ENCODE measurements at regions not wholly inside any gene's neighbourhood (a gene's known extent, or its start where the extent isn't known, plus 50 kb on each side); places are given as distances from the start of the nearest gene placed in this dataset.

GRCh38 chr13:53460796-53461195 lies 432.2 kb downstream of the OLFM4 start:
- Histone ChIP-seq H3K4me1 (no peaks in the 10 kb centered on the region), H3K27me3 (no peaks in the 10 kb centered on the region), H3K27ac (no peak overlapping the region), H3K36me3 (no peaks in the 10 kb centered on the region), H4K20me1 (no peaks in the 10 kb centered on the region), H3K9ac (no peak overlapping the region), H3K4me3 (no peak overlapping the region), H3K9me3 (replicated peaks in 1 of 11) (peaks cover 20 to 32% (median 26%) of the 10 kb centered on the region in 11 experiments; a peak in 20 of 22 replicates), H3K4me2 (no peak overlapping the region)
- no peak for TF ChIP-seq Cebpa-rat (IDR thresholded peaks at IDR 0.05)

- TF ChIP-seq Cebpa-rat (IDR thresholded peaks at IDR 0.05) = no peak
- no peaks in the 10 kb centered on the region for H3K27me3 ChIP-seq
- no peak overlapping the region for H3K4me2 ChIP-seq
- no peak overlapping the region for H3K4me3 ChIP-seq
- H3K9me3 ChIP-seq (replicated peaks in 1 of 11) = peaks cover 1 to 12% (median 5%) of the 10 kb centered on the region in 11 experiments; a peak in 15 of 22 replicates
- no peaks in the 10 kb centered on the region for H4K20me1 ChIP-seq
- no peak overlapping the region for H3K9ac ChIP-seq
- H3K4me1 ChIP-seq = no peaks in the 10 kb centered on the region
- no peaks in the 10 kb centered on the region for H3K36me3 ChIP-seq
- H3K27ac ChIP-seq = no peak overlapping the region
These were observed 434.5 kb downstream of the OLFM4 start for GRCh38 chr13:53463106-53463505.

GRCh38 chr13:53466576-53466975 lies 438.0 kb downstream of the OLFM4 start:
- H3K9ac ChIP-seq = no peak overlapping the region
- no peak overlapping the region for H3K4me2 ChIP-seq
- H3K36me3 ChIP-seq = no peaks in the 10 kb centered on the region
- no peaks in the 10 kb centered on the region for H4K20me1 ChIP-seq
- H3K9me3 ChIP-seq (replicated peaks in 1 of 11) = peaks cover 0 to 4% (median 0%) of the 10 kb centered on the region in 11 experiments; a peak in 1 of 22 replicates
- no peak overlapping the region for H3K4me3 ChIP-seq
- TF ChIP-seq Cebpa-rat (IDR thresholded peaks at IDR 0.05) = no peak
- 0 out of 20 replicates have a peak, but pooled peaks cover 0 to 5% (median 0%) of the 10 kb centered on the region in 10 experiments for H3K4me1 ChIP-seq
- H3K27me3 ChIP-seq = no peaks in the 10 kb centered on the region
- H3K27ac ChIP-seq = no peak overlapping the region

DNA sequence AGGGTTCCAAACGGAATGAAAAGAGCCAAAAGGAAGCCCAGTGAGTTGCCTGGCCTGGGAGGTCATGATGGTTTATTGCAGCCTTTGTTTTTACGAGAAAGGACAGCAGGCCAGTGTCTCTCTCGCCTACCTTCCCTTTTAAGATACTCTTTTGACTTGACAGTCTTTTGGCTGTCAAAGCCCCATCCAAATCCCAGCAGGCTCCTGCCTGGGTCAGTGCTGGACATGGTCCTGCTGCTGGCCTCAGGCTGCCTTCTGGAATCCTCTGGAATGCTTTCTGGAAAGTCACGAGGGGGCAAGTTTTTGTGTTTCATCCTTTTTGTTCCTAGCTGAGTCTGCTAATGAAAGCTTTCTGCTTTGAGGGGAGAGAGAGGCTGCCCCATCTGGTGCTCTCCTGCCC lies 444.8 kb downstream of the OLFM4 start:
- Histone ChIP-seq H4K20me1 (no peaks in the 10 kb centered on the region), H3K9ac (no peak overlapping the region), H3K4me1 (peaks cover 25 to 53% (median 45%) of the 10 kb centered on the region in 10 experiments), H3K9me3 (replicated peaks in 1 of 11) (peaks cover 0 to 19% (median 6%) of the 10 kb centered on the region in 11 experiments; a peak in 12 of 22 replicates), H3K4me2 (peak overlapping the region in 9 of 11 experiments; percentile 48 to 84 (median 77); a peak in 16 of 22 replicates), H3K27me3 (no peaks in the 10 kb centered on the region), H3K4me3 (no peak overlapping the region), H3K36me3 (no peaks in the 10 kb centered on the region), H3K27ac (peak overlapping the region in 6 of 11 experiments; percentile 69 to 92 (median 84); a peak in 11 of 22 replicates)
- no peak for TF ChIP-seq Cebpa-rat (IDR thresholded peaks at IDR 0.05)

DNA sequence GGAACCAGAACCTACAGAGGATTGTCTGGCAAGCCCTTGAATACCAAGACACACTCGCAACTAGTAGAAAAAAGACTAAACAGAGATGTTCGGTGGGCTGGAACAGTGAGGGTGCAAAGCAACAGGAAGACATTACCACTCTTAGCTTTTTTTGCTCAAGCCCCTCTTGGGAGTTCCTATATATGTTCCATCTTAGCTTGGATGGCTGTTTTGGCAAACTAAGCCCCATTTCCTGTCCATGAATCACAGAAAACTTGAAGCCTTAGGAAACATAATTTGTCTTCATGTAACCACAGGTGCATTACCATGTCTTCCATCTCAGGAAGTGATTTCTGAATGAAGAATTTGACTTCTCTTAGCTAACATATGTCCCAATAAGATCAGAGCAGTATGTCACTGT lies 446.3 kb downstream of the OLFM4 start:
- H3K27ac ChIP-seq = peak overlapping the region in 8 of 11 experiments; percentile 64 to 92 (median 77); a peak in 15 of 22 replicates
- peak overlapping the region in 4 of 11 experiments; percentile 49 to 75 (median 66); a peak in 7 of 22 replicates for H3K9ac ChIP-seq
- peak overlapping the region; percentile 3 to 84 (median 71) for H3K4me2 ChIP-seq
- peaks cover 0 to 27% (median 9%) of the 10 kb centered on the region in 11 experiments; a peak in 12 of 22 replicates for H3K9me3 ChIP-seq (replicated peaks in 1 of 11)
- H3K36me3 ChIP-seq = no peaks in the 10 kb centered on the region
- TF ChIP-seq Cebpa-rat (IDR thresholded peaks at IDR 0.05) = peak in 6 of 11 experiments; percentile 13 to 90 (median 44); a peak in 10 of 22 replicates
- no peaks in the 10 kb centered on the region for H4K20me1 ChIP-seq
- H3K4me1 ChIP-seq = peaks cover 25 to 53% (median 45%) of the 10 kb centered on the region in 10 experiments
- H3K4me3 ChIP-seq = no peak overlapping the region
- no peaks in the 10 kb centered on the region for H3K27me3 ChIP-seq

DNA sequence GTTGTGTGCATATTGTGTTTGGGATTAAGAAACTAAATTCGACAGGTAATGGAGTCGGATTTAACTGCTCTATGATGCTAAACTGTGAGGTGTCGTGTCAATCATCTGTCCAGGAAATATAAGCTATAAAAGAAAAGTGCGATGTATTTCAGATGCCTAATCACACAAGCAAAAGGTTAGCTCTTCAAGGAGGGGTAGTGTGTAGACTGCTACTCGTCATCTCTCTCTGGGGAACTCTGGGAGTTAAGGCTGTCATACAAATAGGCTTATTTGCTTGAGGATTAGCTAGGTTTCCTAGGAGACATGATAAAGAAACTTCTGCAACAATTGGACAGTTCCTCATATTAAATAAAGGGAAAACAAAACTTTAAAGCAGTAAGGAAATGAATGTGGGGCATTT lies 462.1 kb downstream of the OLFM4 start:
- TF ChIP-seq Cebpa-rat (IDR thresholded peaks at IDR 0.05) = no peak
- Histone ChIP-seq H3K36me3 (no peaks in the 10 kb centered on the region), H3K4me1 (no peaks in the 10 kb centered on the region), H3K4me3 (no peak overlapping the region), H3K9ac (no peak overlapping the region), H4K20me1 (no peaks in the 10 kb centered on the region), H3K4me2 (no peak overlapping the region), H3K27ac (no peak overlapping the region), H3K27me3 (no peaks in the 10 kb centered on the region), H3K9me3 (replicated peaks in 1 of 11) (no peaks in the 10 kb centered on the region)

DNA sequence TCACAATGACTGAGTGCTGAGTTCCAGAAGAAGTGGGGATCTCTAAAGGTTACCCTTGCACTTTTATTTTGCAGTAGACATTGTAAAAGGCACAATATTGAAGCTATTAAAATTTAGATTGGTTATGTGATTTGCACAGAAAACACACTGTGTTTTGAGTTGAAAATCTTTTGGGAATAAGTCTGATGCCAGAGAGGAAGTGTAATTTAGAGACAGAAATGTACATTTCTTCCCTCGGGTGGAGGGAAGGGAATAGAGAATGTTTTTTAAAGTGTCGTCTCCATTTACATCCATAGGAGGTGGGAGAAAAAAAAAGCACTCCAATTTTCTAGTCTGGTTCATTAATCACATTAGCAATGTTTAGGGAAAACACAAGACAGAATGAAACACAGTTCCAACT lies 465.8 kb downstream of the OLFM4 start:
- TF ChIP-seq Cebpa-rat (IDR thresholded peaks at IDR 0.05) = no peak
- Histone ChIP-seq H3K9me3 (replicated peaks in 1 of 11) (no peaks in the 10 kb centered on the region), H3K27ac (no peak overlapping the region), H3K9ac (no peak overlapping the region), H3K4me3 (no peak overlapping the region), H4K20me1 (no peaks in the 10 kb centered on the region), H3K27me3 (no peaks in the 10 kb centered on the region), H3K36me3 (no peaks in the 10 kb centered on the region), H3K4me2 (no peak overlapping the region), H3K4me1 (no peaks in the 10 kb centered on the region)

DNA sequence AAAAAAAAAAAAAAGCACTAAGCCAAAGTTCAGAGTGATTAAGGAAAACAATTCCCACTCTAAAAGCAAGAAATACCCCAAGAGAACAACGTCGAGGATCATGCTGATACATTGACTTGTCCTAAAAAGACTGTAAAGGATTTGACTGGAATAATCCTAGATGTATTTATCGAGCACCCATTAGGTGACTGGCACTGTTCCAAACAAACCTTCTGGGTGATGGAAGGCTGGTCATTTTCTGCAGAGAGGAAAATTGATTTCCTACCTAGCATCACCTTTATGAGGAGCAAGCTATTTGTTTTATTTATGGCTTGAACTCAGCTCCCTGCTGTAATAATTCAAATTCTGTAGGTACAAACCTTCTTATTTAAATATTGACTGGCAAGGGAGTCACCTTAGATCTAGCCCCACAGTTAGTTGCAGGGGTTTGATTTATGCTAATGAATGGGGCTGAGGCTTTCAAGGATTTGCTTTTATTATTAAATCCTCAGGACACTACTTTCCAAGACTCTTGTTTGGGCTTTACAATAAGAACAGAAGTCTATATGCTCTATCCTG lies 471.0 kb downstream of the OLFM4 start:
- H4K20me1 ChIP-seq = no peaks in the 10 kb centered on the region
- H3K4me3 ChIP-seq = no peak overlapping the region
- no peak overlapping the region for H3K9ac ChIP-seq
- no peak overlapping the region for H3K27ac ChIP-seq
- H3K9me3 ChIP-seq (replicated peaks in 1 of 11) = 0 out of 22 replicates have a peak, but pooled peaks cover 0 to 8% (median 0%) of the 10 kb centered on the region in 11 experiments
- H3K36me3 ChIP-seq = no peaks in the 10 kb centered on the region
- no peak overlapping the region for H3K4me2 ChIP-seq
- peaks cover 0 to 10% (median 0%) of the 10 kb centered on the region in 10 experiments; a peak in 4 of 20 replicates for H3K4me1 ChIP-seq
- TF ChIP-seq Cebpa-rat (IDR thresholded peaks at IDR 0.05) = no peak
- no peaks in the 10 kb centered on the region for H3K27me3 ChIP-seq

DNA sequence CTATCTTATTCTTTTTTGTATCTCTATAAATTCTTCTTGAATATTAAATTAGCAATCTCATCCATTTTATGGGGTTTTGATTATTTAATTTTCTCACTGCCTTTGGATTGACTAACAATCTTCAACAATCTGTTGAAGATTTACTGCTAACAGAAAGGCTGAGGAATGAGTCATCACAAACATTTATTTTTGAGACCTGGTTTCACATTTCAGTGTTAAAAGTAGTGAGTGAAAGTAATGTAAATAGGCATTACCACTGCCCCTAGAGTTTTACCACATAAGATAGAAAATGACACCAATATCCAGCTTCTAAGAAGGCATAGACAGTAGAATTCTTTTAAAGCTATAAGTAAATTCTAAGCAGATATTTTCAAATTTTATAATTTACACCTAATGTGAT lies 472.8 kb downstream of the OLFM4 start:
- Histone ChIP-seq H3K9me3 (replicated peaks in 1 of 11) (0 out of 22 replicates have a peak, but pooled peaks cover 0 to 8% (median 0%) of the 10 kb centered on the region in 11 experiments), H3K27me3 (no peaks in the 10 kb centered on the region), H3K36me3 (no peaks in the 10 kb centered on the region), H3K4me3 (no peak overlapping the region), H3K4me1 (peaks cover 0 to 10% (median 0%) of the 10 kb centered on the region in 10 experiments; a peak in 4 of 20 replicates), H3K27ac (no peak overlapping the region), H4K20me1 (no peaks in the 10 kb centered on the region), H3K9ac (no peak overlapping the region), H3K4me2 (no peak overlapping the region; a peak in 1 of 22 replicates)
- TF ChIP-seq Cebpa-rat (IDR thresholded peaks at IDR 0.05) = no peak

DNA sequence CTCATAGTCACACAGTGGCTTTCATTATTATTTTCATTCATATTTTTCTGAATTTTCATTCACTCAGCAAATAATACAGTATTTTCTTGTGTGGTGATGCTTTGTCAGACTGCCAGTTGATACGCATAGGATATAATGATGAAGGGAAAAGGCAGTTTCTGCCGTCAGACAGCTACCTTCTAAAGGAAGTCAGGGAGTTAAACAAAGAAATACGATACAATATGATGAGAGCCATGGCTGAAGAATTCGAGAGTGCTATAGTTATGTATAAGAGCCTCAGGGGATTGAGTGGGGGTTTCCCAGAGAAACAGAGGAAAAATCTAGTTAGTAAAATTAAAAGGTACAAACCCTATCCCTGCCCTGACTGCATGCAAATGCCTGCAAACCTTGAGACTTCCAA lies 479.1 kb downstream of the OLFM4 start:
- Histone ChIP-seq H3K4me2 (no peak overlapping the region), H3K4me3 (no peak overlapping the region), H3K9ac (no peak overlapping the region), H3K4me1 (peaks cover 3 to 11% (median 6%) of the 10 kb centered on the region in 10 experiments; a peak in 17 of 20 replicates), H3K27ac (no peak overlapping the region), H3K9me3 (replicated peaks in 1 of 11) (0 out of 22 replicates have a peak, but pooled peaks cover 0 to 4% (median 0%) of the 10 kb centered on the region in 11 experiments), H3K27me3 (no peaks in the 10 kb centered on the region), H3K36me3 (no peaks in the 10 kb centered on the region), H4K20me1 (no peaks in the 10 kb centered on the region)
- no peak for TF ChIP-seq Cebpa-rat (IDR thresholded peaks at IDR 0.05)

Data from BLaER1 treated with 17β-estradiol and CSF1 and Interleukin-3, amounts not matched to agents 10 nM and 100 nM (cell line).